Astrocyte of the spinal cord (primary cell): ENCODE measurements at regions not wholly inside any gene's neighbourhood (a gene's known extent, or its start where the extent isn't known, plus 50 kb on each side); places are given as distances from the start of the nearest gene placed in this dataset.
"Not testable (repeated sequence)": the region's sequence is repeated elsewhere in the genome, so short reads cannot be mapped to it uniquely, and the experiment has no call there.

Experiments used
- DNase-seq: peaks from one replicate; pipeline ENCODE4 v3.0.0; 2011; ENCODE audit warnings: low read depth, low spot score
- H3K4me3 ChIP-seq: 2 replicates; pipeline ENCODE4 v1.5.1; 2011; ENCODE audit warnings: low read depth, mild to moderate bottlenecking, low read length, moderate library complexity
- in situ Hi-C: cut with HindIII; loops from 2 replicates; pipeline ENCODE4 v1.10.0; 2017; ENCODE audit warnings: low sequenced_read_pairs
- TF ChIP-seq, protein P1 (sequence below): IDR thresholded peaks from 2 replicates; pipeline ENCODE4 v1.5.1; 2012; ENCODE audit warnings: low read depth, mild to moderate bottlenecking, low read length, inconsistent platforms

DNA sequence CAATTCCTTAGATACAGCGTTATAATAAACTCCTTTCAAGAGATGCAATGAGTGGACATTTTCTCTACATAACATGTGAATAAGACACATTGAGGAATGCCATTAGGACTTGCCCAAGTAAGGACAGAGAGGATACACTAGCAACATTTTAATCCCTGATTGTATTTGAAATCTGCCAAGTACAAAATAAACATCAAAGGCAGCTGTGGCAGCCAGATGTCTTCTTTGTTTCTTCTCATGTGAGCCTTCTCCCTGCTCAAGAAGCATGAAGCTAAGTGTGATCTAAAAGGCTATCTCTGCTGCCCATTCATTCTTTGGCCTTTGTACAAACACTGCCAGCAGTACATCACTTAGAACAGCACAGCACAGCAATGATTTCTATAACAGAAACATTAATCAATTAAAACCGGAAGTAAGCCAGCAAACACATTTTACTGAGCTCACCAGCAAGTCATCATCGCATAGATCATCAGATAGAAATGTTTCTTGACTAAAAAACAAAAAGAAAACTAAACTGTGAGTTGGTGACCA, 364.0 kb downstream of the CNTN6 start:
- no peak for DNase-seq
- in situ Hi-C loops: no loop called here
- TF ChIP-seq, protein P1, sequence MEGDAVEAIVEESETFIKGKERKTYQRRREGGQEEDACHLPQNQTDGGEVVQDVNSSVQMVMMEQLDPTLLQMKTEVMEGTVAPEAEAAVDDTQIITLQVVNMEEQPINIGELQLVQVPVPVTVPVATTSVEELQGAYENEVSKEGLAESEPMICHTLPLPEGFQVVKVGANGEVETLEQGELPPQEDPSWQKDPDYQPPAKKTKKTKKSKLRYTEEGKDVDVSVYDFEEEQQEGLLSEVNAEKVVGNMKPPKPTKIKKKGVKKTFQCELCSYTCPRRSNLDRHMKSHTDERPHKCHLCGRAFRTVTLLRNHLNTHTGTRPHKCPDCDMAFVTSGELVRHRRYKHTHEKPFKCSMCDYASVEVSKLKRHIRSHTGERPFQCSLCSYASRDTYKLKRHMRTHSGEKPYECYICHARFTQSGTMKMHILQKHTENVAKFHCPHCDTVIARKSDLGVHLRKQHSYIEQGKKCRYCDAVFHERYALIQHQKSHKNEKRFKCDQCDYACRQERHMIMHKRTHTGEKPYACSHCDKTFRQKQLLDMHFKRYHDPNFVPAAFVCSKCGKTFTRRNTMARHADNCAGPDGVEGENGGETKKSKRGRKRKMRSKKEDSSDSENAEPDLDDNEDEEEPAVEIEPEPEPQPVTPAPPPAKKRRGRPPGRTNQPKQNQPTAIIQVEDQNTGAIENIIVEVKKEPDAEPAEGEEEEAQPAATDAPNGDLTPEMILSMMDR: no peak
- no peak overlapping the region for H3K4me3 ChIP-seq

DNA sequence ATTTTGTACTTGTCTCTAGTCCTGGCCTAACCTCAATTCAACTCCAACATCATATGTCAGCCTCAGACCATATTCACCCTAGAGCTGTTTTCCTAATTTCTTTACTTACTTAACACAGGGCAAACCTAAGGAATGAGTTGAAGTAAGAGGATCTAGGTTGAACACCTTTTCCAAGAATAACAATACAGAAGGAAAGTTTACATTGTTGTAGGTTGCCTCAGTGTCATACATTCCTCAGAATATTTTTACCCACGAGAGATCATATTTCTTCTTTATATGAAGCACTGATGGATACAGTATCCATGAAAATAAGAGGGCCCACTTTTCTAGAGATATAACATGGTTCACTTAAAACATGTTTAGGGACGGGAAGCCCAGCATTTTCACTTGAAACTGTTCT, 369.5 kb downstream of the CNTN6 start:
- TF ChIP-seq, protein P1: no peak
- H3K4me3 ChIP-seq: no peak overlapping the region
- no peak for DNase-seq
- in situ Hi-C loops: no loop called here

GRCh38 chr3:1462856-1463450, 370.1 kb downstream of the CNTN6 start:
- H3K4me3 ChIP-seq: no peak overlapping the region
- TF ChIP-seq, protein P1: no peak
- DNase-seq: no peak
- in situ Hi-C loops: no loop called here

GRCh38 chr3:1465091-1465490, 372.3 kb downstream of the CNTN6 start:
- DNase-seq, H3K4me3 ChIP-seq, in situ Hi-C loops: not testable (repeated sequence)

DNA sequence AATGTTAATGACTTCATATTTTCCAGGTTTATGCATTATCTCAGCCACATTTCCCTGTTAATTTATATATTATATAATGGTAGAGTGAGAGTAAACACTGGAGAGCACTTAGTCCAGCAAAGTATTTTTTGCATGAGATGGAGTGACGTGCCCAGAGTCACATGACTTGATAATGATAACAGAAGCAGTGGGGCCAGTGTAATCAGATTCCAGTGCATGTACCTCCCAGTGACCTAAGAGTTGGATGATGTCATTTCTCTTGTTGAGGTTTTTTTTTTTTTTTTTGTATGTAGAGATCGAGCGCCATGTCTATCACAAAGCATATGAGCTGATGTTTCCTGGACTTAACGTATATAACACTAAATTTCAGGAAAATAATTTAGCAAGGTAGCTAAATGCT, 375.3 kb downstream of the CNTN6 start:
- DNase-seq: no peak
- TF ChIP-seq, protein P1: no peak
- in situ Hi-C loops: no loop called here
- H3K4me3 ChIP-seq: no peak overlapping the region

- TF ChIP-seq, protein P1: no peak
- in situ Hi-C loops: no loop called here
- no peak overlapping the region for H3K4me3 ChIP-seq
- DNase-seq: no peak
Measured at GRCh38 chr3:1469248-1469647, 376.4 kb downstream of the CNTN6 start.

GRCh38 chr3:1469687-1470086, 376.9 kb downstream of the CNTN6 start:
- TF ChIP-seq, protein P1: no peak
- in situ Hi-C loops: no loop called here

More at GRCh38 chr3:1469687-1470086, 376.9 kb downstream of the CNTN6 start:
- no peak for DNase-seq
- no peak overlapping the region for H3K4me3 ChIP-seq
